Ishikawa (cell line): ENCODE measurements at regions not wholly inside any gene's neighbourhood (a gene's known extent, or its start where the extent isn't known, plus 50 kb on each side); places are given as distances from the start of the nearest gene placed in this dataset.
A peak's percentile ranks its signal among the peaks of the same experiment; 100 is the strongest.

Experiments used
- CEBPB ChIP-seq: IDR thresholded peaks from 2 replicates; pipeline ENCODE4 v1.6.1; 2012
- CREB1 ChIP-seq: IDR thresholded peaks from 2 replicates; pipeline ENCODE4 v1.6.1; 2012; ENCODE audit warnings: low read depth
- EGR1 ChIP-seq: IDR thresholded peaks from 2 replicates; pipeline ENCODE4 v1.6.1; 2012
- EP300 ChIP-seq: IDR thresholded peaks from 2 replicates; pipeline ENCODE4 v1.6.1; 2012; ENCODE audit warnings: borderline replicate concordance
- FOXM1 ChIP-seq: IDR thresholded peaks from 2 replicates; pipeline ENCODE4 v1.6.1; 2012; ENCODE audit warnings: low read depth, borderline replicate concordance
- MAX ChIP-seq: IDR thresholded peaks from 2 replicates; pipeline ENCODE4 v1.6.1; 2012
- NFIC ChIP-seq: IDR thresholded peaks from 2 replicates; pipeline ENCODE4 v1.6.1; 2012
- RAD21 ChIP-seq: IDR thresholded peaks from 2 replicates; pipeline ENCODE4 v1.6.1; 2012; ENCODE audit warnings: low read depth
- REST ChIP-seq: IDR thresholded peaks from 2 replicates; pipeline ENCODE4 v1.6.1; 2012; ENCODE audit warnings: low read depth, mild to moderate bottlenecking
- TAF1 ChIP-seq: IDR thresholded peaks from 2 replicates; pipeline ENCODE4 v1.6.1; 2012; ENCODE audit warnings: low read depth, mild to moderate bottlenecking
- TCF12 ChIP-seq: IDR thresholded peaks from 2 replicates; pipeline ENCODE4 v1.6.1; 2012; ENCODE audit warnings: low read depth
- TEAD4 ChIP-seq: IDR thresholded peaks from 2 replicates; pipeline ENCODE4 v1.6.1; 2012
- USF1 ChIP-seq: IDR thresholded peaks from 2 replicates; pipeline ENCODE4 v1.6.1; 2012
- YY1 ChIP-seq: IDR thresholded peaks from 2 replicates; pipeline ENCODE4 v1.6.1; 2012; ENCODE audit warnings: low read depth
- ZBTB7A ChIP-seq: IDR thresholded peaks from 2 replicates; pipeline ENCODE4 v1.6.1; 2012; ENCODE audit warnings: low read depth

GRCh38 chr4:164423819-164424218 is 330.1 kb upstream of the SMIM31 start:
- no peak for TF ChIP-seq TCF12
- no peak for TF ChIP-seq YY1
- TF ChIP-seq EP300 = no peak
- no peak for TF ChIP-seq CEBPB
- TF ChIP-seq RAD21 = no peak
- TF ChIP-seq MAX = no peak
- TF ChIP-seq FOXM1 = no peak
- TF ChIP-seq CREB1 = no peak
- no peak for TF ChIP-seq NFIC

GRCh38 chr4:164424846-164425245 is 329.1 kb upstream of the SMIM31 start:
- no peak for TF ChIP-seq MAX
- TF ChIP-seq TAF1 = no peak
- TF ChIP-seq CREB1 = no peak
- TF ChIP-seq EP300 = no peak
- TF ChIP-seq FOXM1 = no peak
- no peak for TF ChIP-seq CEBPB
- no peak for TF ChIP-seq ZBTB7A
- TF ChIP-seq NFIC = no peak
- TF ChIP-seq TEAD4 = no peak
- TF ChIP-seq TCF12 = no peak
- no peak for TF ChIP-seq YY1
- no peak for TF ChIP-seq RAD21
- TF ChIP-seq USF1 = no peak
- no peak for TF ChIP-seq EGR1
- no peak for TF ChIP-seq REST

GRCh38 chr4:164428561-164428960 is 325.4 kb upstream of the SMIM31 start:
- TF ChIP-seq ZBTB7A = no peak
- no peak for TF ChIP-seq RAD21
- no peak for TF ChIP-seq NFIC
- no peak for TF ChIP-seq FOXM1
- no peak for TF ChIP-seq USF1
- TF ChIP-seq CREB1 = no peak
- no peak for TF ChIP-seq CEBPB
- no peak for TF ChIP-seq YY1
- TF ChIP-seq REST = no peak
- TF ChIP-seq EGR1 = no peak
- no peak for TF ChIP-seq TCF12

GRCh38 chr4:164438321-164438720 is 315.6 kb upstream of the SMIM31 start:
- TF ChIP-seq TEAD4 (no peak), NFIC (no peak), RAD21 (no peak), ZBTB7A (no peak), CEBPB (no peak), EP300 (no peak), CREB1 (no peak), TAF1 (no peak), USF1 (no peak), EGR1 (no peak), FOXM1 (no peak), REST (no peak), TCF12 (no peak)

GRCh38 chr4:164439037-164439436 is 314.9 kb upstream of the SMIM31 start:
- TF ChIP-seq USF1 (peak; percentile 53), REST (no peak), MAX (peak; percentile 13; the same call in 1 of the 2 replicates), ZBTB7A (no peak)
